NCI-H1092 (cell line): ENCODE measurements at regions not wholly inside any gene's neighbourhood (a gene's known extent, or its start where the extent isn't known, plus 50 kb on each side); places are given as distances from the start of the nearest gene placed in this dataset.

Experiments
- DNase-seq: peaks from one replicate; lab custom pipeline; 2025; lab: John Stamatoyannopoulos, UW

- DNase-seq = no peak
Measured at GRCh38 chr4:100841911-100842310, 324.1 kb upstream of the EMCN start.

GRCh38 chr4:100839712-100840111, 321.9 kb upstream of the EMCN start:
- no peak for DNase-seq

GRCh38 chr4:100838286-100838685, 320.5 kb upstream of the EMCN start:
- DNase-seq = no peak

GRCh38 chr4:100836929-100837328, 319.1 kb upstream of the EMCN start:
- DNase-seq = no peak

GRCh38 chr4:100834616-100835015, 316.8 kb upstream of the EMCN start:
- no peak for DNase-seq

- DNase-seq = no peak
Measured at GRCh38 chr4:100833906-100834305, 316.1 kb upstream of the EMCN start.

- DNase-seq = no peak
Measured at GRCh38 chr4:100828986-100829685, 311.3 kb upstream of the EMCN start.

- no peak for DNase-seq
Measured at GRCh38 chr4:100828364-100828763, 310.5 kb upstream of the EMCN start.

GRCh38 chr4:100827756-100828155, 309.9 kb upstream of the EMCN start:
- DNase-seq = no peak

GRCh38 chr4:100826808-100827548, 309.2 kb upstream of the EMCN start:
- DNase-seq = no peak

GRCh38 chr4:100826067-100826466, 308.2 kb upstream of the EMCN start:
- no peak for DNase-seq

- DNase-seq = no peak
Measured at GRCh38 chr4:100823993-100824323, 306.1 kb upstream of the EMCN start.

- no peak for DNase-seq
Measured at GRCh38 chr4:100823066-100823992, 305.5 kb upstream of the EMCN start.

GRCh38 chr4:100820249-100820648, 302.4 kb upstream of the EMCN start:
- no peak for DNase-seq

- no peak for DNase-seq
Measured at GRCh38 chr4:100819505-100819904, 301.7 kb upstream of the EMCN start.

GRCh38 chr4:100816436-100817045, 298.7 kb upstream of the EMCN start:
- no peak for DNase-seq

- DNase-seq = no peak
Measured at GRCh38 chr4:100811046-100811445, 293.2 kb upstream of the EMCN start.

- no peak for DNase-seq
Measured at GRCh38 chr4:100809506-100809905, 291.7 kb upstream of the EMCN start.

GRCh38 chr4:100806988-100807387, 289.2 kb upstream of the EMCN start:
- DNase-seq = no peak

GRCh38 chr4:100805538-100805937, 287.7 kb upstream of the EMCN start:
- DNase-seq = no peak

GRCh38 chr4:100804576-100805360, 286.9 kb upstream of the EMCN start:
- DNase-seq = no peak
